Spleen (tissue), 11 donors: ENCODE measurements at regions not wholly inside any gene's neighbourhood (a gene's known extent, or its start where the extent isn't known, plus 50 kb on each side); places are given as distances from the start of the nearest gene placed in this dataset.

Source experiments
- DNase-seq: peaks from one replicate; pipeline ENCODE4 v3.0.0-alpha.2; 2020
- H3K27ac ChIP-seq, 8 donors: fragments of 200-600 bp; sonication (generic) in 7 of 8; 1 replicate in 4 of 8; 2 replicates in 4 of 8; pipeline versions ENCODE4 v1.5.0 to v1.8.0; 2016 to 2021; ENCODE audit warnings: inconsistent platforms in 4 of 8, mild to moderate bottlenecking in 4 of 8, moderate library complexity in 1 of 8
- H3K27me3 ChIP-seq, 7 donors: fragments of 200-600 bp; sonication (generic) in 6 of 7; replicated peaks in 1 of 7; 1 replicate in 4 of 7; 2 replicates in 3 of 7; pipeline versions ENCODE4 v1.5.0 to v1.8.0; 2016 to 2021; ENCODE audit warnings: inconsistent platforms in 3 of 7, mild to moderate bottlenecking in 1 of 7
- H3K36me3 ChIP-seq, 6 donors: fragments of 200-600 bp; sonication (generic) in 5 of 6; 1 replicate in 4 of 6; 2 replicates in 2 of 6; pipeline versions ENCODE4 v1.5.0 to v1.8.0; 2016 to 2021; ENCODE audit warnings: inconsistent platforms in 2 of 6
- H3K4me1 ChIP-seq, 6 donors: fragments of 200-600 bp; sonication (generic) in 5 of 6; 1 replicate in 3 of 6; 2 replicates in 3 of 6; pipeline versions ENCODE4 v1.5.0 to v1.8.0; 2016 to 2021; ENCODE audit warnings: inconsistent platforms in 3 of 6
- H3K4me3 ChIP-seq, 8 donors: fragments of 200-600 bp; sonication (generic) in 7 of 8; 1 replicate in 4 of 8; 2 replicates in 4 of 8; pipeline versions ENCODE4 v1.5.0 to v1.8.0; 2016 to 2021; ENCODE audit warnings: inconsistent platforms in 4 of 8, mild to moderate bottlenecking in 4 of 8, moderate library complexity in 2 of 8
- H3K9me3 ChIP-seq, 8 donors: fragments of 200-600 bp; sonication (generic) in 7 of 8; 1 replicate in 4 of 8; 2 replicates in 4 of 8; pipeline versions ENCODE4 v1.5.0 to v1.8.0; 2016 to 2021; ENCODE audit warnings: inconsistent platforms in 4 of 8
- CTCF ChIP-seq, 11 experiments: fragments of 200-600 bp in 7 of 11; fragments of 450-650 bp in 4 of 11; sonication (generic) in 4 of 11; IDR thresholded peaks in 8 of 11; conservative IDR thresholded peaks in 3 of 11; 1 replicate in 7 of 11; 2 replicates in 4 of 11; pipeline versions ENCODE4 v1.4.0 to v1.8.0; 2016 to 2021; ENCODE audit warnings: antibody characterized with exemption in 11 of 11, inconsistent platforms in 4 of 11, mild to moderate bottlenecking in 1 of 11
- POLR2A ChIP-seq, 3 donors: fragments of 450-650 bp; IDR thresholded peaks; one replicate each; pipeline ENCODE4 v1.5.1; 2017; ENCODE audit warnings: antibody characterized with exemption in 3 of 3, mild to moderate bottlenecking in 1 of 3
- POLR2AphosphoS5 ChIP-seq, 3 donors: sonication (generic); formaldehyde crosslinking; IDR thresholded peaks; one replicate each; pipeline ENCODE4 v1.5.1; 2017; ENCODE audit warnings: antibody characterized with exemption in 3 of 3
- WGBS, 5 donors: extraction: QIAGEN DNeasy Blood & Tissue Kit in 3 of 5; methylation state at CpG; one replicate each; pipeline versions ENCODE4 v1.1.5 to v1.1.7; 2013 to 2018; 5-methylcytosine and 5-hydroxymethylcytosine counted together
- intact Hi-C: fragments of 100-400 bp; cut with DNase I; formaldehyde crosslinking; loops from one replicate; pipeline ENCODE4 v1.15.0; 2023; ENCODE audit warnings: low total_unique reads
- donor health status: healthy with polysubstance abuse.
- donor health status: DM: no; HTN: no; CAD: no; lungs with moderate emphysema.
- donor health status: DM: no; HTN: no; CAD: no.
- donor health status: Bipolar disorder and iron deficiency.
- donor health status: healthy.
- donor health status: DM: no; HTN: no; CAD: no.
- donor health status: DM: yes; HTN: yes; CAD: no.

- TF ChIP-seq POLR2AphosphoS5 (IDR thresholded peaks at IDR 0.05) = no peak
- no peak for TF ChIP-seq POLR2A (IDR thresholded peaks at IDR 0.05)
- H3K36me3 ChIP-seq = no peaks in the 10 kb centered on the region
- intact Hi-C loops = no loop called here
- no peaks in the 10 kb centered on the region for H3K9me3 ChIP-seq
- no peak for DNase-seq
- WGBS, 5 donors = 90 to 99% (median 95%) methylated on average over 10 of the region's 10 CpGs
- no peaks in the 10 kb centered on the region for H3K27me3 ChIP-seq
- no peak overlapping the region for H3K4me3 ChIP-seq
- H3K4me1 ChIP-seq = peaks cover 0 to 8% (median 0%) of the 10 kb centered on the region in 6 donors
- no peak overlapping the region for H3K27ac ChIP-seq
Observed at GRCh38 chr2:12105180-12105579, 358.7 kb downstream of the LPIN1 start.

GRCh38 chr2:12106440-12107080 is 360.1 kb downstream of the LPIN1 start:
- WGBS, 5 donors = 67 to 85% (median 75%) methylated on average over 11 of the region's 11 CpGs
- Histone ChIP-seq H3K4me3 (no peak overlapping the region), H3K27ac (no peak overlapping the region), H3K4me1 (peaks cover 0 to 18% (median 2%) of the 10 kb centered on the region in 6 donors), H3K36me3 (no peaks in the 10 kb centered on the region), H3K9me3 (no peaks in the 10 kb centered on the region), H3K27me3 (no peaks in the 10 kb centered on the region)
- no peak for DNase-seq
- intact Hi-C loops = no loop called here
- TF ChIP-seq CTCF (IDR thresholded peaks at IDR 0.05 in 8 of 11, conservative IDR thresholded peaks at IDR 0.05 in 3 of 11) (no peak), POLR2AphosphoS5 (IDR thresholded peaks at IDR 0.05) (no peak), POLR2A (IDR thresholded peaks at IDR 0.05) (no peak)

- no peak for TF ChIP-seq POLR2A (IDR thresholded peaks at IDR 0.05)
- no peak for TF ChIP-seq CTCF (IDR thresholded peaks at IDR 0.05 in 8 of 11, conservative IDR thresholded peaks at IDR 0.05 in 3 of 11)
- no peak for TF ChIP-seq POLR2AphosphoS5 (IDR thresholded peaks at IDR 0.05)
- Histone ChIP-seq H3K4me1 (peaks cover 0 to 18% (median 2%) of the 10 kb centered on the region in 6 donors), H3K9me3 (no peaks in the 10 kb centered on the region), H3K27ac (no peak overlapping the region), H3K27me3 (no peaks in the 10 kb centered on the region), H3K4me3 (no peak overlapping the region), H3K36me3 (no peaks in the 10 kb centered on the region)
- 59 to 88% (median 68%) methylated on average over 4 of the region's 4 CpGs for WGBS, 5 donors
- intact Hi-C loops = no loop called here
- DNase-seq = no peak
Observed at GRCh38 chr2:12107321-12107720, 360.9 kb downstream of the LPIN1 start.

GRCh38 chr2:12107939-12108338 is 361.5 kb downstream of the LPIN1 start:
- no peak for DNase-seq
- intact Hi-C loops = no loop called here

More at GRCh38 chr2:12107939-12108338, 361.5 kb downstream of the LPIN1 start:
- H3K4me3 ChIP-seq = no peak overlapping the region
- H3K27me3 ChIP-seq = no peaks in the 10 kb centered on the region
- TF ChIP-seq POLR2A (IDR thresholded peaks at IDR 0.05) (no peak), CTCF (IDR thresholded peaks at IDR 0.05 in 8 of 11, conservative IDR thresholded peaks at IDR 0.05 in 3 of 11) (no peak), POLR2AphosphoS5 (IDR thresholded peaks at IDR 0.05) (no peak)
- no peaks in the 10 kb centered on the region for H3K36me3 ChIP-seq
- H3K4me1 ChIP-seq = peaks cover 0 to 18% (median 2%) of the 10 kb centered on the region in 6 donors
- H3K9me3 ChIP-seq = no peaks in the 10 kb centered on the region
- H3K27ac ChIP-seq = no peak overlapping the region
- 77 to 96% (median 89%) methylated on average over 5 of the region's 5 CpGs for WGBS, 5 donors
